Gastrocnemius medialis (tissue), 4 donors: ENCODE measurements at regions not wholly inside any gene's neighbourhood (a gene's known extent, or its start where the extent isn't known, plus 50 kb on each side); places are given as distances from the start of the nearest gene placed in this dataset.

Experiments used
- ATAC-seq, 2 donors: fragments of 150-250 bp; one replicate each; pipeline ENCODE4 v1.9.1; 2016
- DNase-seq, 2 donors: peaks; one replicate each; pipeline ENCODE4 v3.0.0-alpha.2; 2019
- H3K27ac ChIP-seq, 4 donors: fragments of 200-600 bp; sonication (generic); 1 replicate in 1 of 4; 2 replicates in 3 of 4; pipeline ENCODE4 v1.5.1; 2016 to 2018; ENCODE audit warnings: mild to moderate bottlenecking in 2 of 4, moderate library complexity in 1 of 4
- H3K27me3 ChIP-seq, 3 donors: fragments of 200-600 bp; sonication (generic) in 2 of 3; 1 replicate in 1 of 3; 2 replicates in 2 of 3; pipeline versions ENCODE4 v1.5.1 to v1.6.0; 2016 to 2019; ENCODE audit warnings: mild to moderate bottlenecking in 1 of 3, moderate library complexity in 1 of 3
- H3K36me3 ChIP-seq, 2 donors: fragments of 200-600 bp; sonication (generic) in 1 of 2; one replicate each; pipeline ENCODE4 v1.5.1; 2017 to 2018
- H3K4me1 ChIP-seq, 2 donors: fragments of 200-600 bp; sonication (generic) in 1 of 2; one replicate each; pipeline ENCODE4 v1.5.1; 2016 to 2017; ENCODE audit warnings: mild to moderate bottlenecking in 2 of 2
- H3K4me3 ChIP-seq, 4 donors: fragments of 200-600 bp; sonication (generic) in 3 of 4; 1 replicate in 1 of 4; 2 replicates in 3 of 4; pipeline ENCODE4 v1.5.1; 2016 to 2019; ENCODE audit warnings: mild to moderate bottlenecking in 2 of 4
- H3K9me3 ChIP-seq, 3 donors: fragments of 200-600 bp; sonication (generic) in 2 of 3; 1 replicate in 1 of 3; 2 replicates in 2 of 3; pipeline ENCODE4 v1.5.1; 2016 to 2019
- CTCF ChIP-seq, 5 experiments: fragments of 450-650 bp in 3 of 5; fragments of 200-600 bp in 2 of 5; sonication (generic) in 2 of 5; IDR thresholded peaks in 4 of 5; conservative IDR thresholded peaks in 1 of 5; 1 replicate in 4 of 5; 2 replicates in 1 of 5; pipeline ENCODE4 v1.5.1; 2016 to 2019; ENCODE audit warnings: antibody characterized with exemption in 5 of 5, mild to moderate bottlenecking in 3 of 5, moderate library complexity in 3 of 5
- POLR2A ChIP-seq, 2 donors: fragments of 450-650 bp; IDR thresholded peaks; one replicate each; pipeline ENCODE4 v1.6.1; 2017; ENCODE audit warnings: antibody characterized with exemption in 2 of 2, mild to moderate bottlenecking in 2 of 2, moderate library complexity in 2 of 2
- in situ Hi-C, 4 donors: fragments of 200-750 bp; cut with MboI; loops; one replicate each; pipeline versions ENCODE4 v1.15.0 to v1.8.0; 2017; ENCODE audit warnings: low sequenced_read_pairs in 4 of 4
- intact Hi-C: fragments of 100-400 bp; cut with DNase I; formaldehyde crosslinking; loops from one replicate; pipeline ENCODE4 v1.15.1; 2023; ENCODE audit warnings: low total_unique reads

- intact Hi-C loops (no loop called here), in situ Hi-C loops (no loop called here)
- ATAC-seq: no peak
Measured at GRCh38 chr7:19455623-19456022, 253.2 kb downstream of the POLR1F start.

GRCh38 chr7:19448091-19448490 lies 260.7 kb downstream of the POLR1F start:
- intact Hi-C loops: no loop called here

More at GRCh38 chr7:19455623-19456022, 253.2 kb downstream of the POLR1F start:
- Histone ChIP-seq H3K27me3 (no peaks in the 10 kb centered on the region), H3K4me1 (no peaks in the 10 kb centered on the region), H3K36me3 (no peaks in the 10 kb centered on the region), H3K9me3 (no peaks in the 10 kb centered on the region), H3K27ac (no peak overlapping the region), H3K4me3 (no peak overlapping the region)
- TF ChIP-seq POLR2A (IDR thresholded peaks at IDR 0.05) (no peak), CTCF (IDR thresholded peaks at IDR 0.05 in 4 of 5, conservative IDR thresholded peaks at IDR 0.05 in 1 of 5) (no peak)
- no peak for DNase-seq

GRCh38 chr7:19442016-19442785 lies 266.6 kb downstream of the POLR1F start:
- no peaks in the 10 kb centered on the region for H3K27me3 ChIP-seq
- in situ Hi-C loops: no loop called here

More at GRCh38 chr7:19448091-19448490, 260.7 kb downstream of the POLR1F start:
- Histone ChIP-seq H3K27me3 (no peaks in the 10 kb centered on the region), H3K4me1 (no peaks in the 10 kb centered on the region), H3K9me3 (no peaks in the 10 kb centered on the region), H3K4me3 (no peak overlapping the region), H3K27ac (no peak overlapping the region), H3K36me3 (no peaks in the 10 kb centered on the region)
- TF ChIP-seq POLR2A (IDR thresholded peaks at IDR 0.05): no peak
- no peak for TF ChIP-seq CTCF (IDR thresholded peaks at IDR 0.05 in 4 of 5, conservative IDR thresholded peaks at IDR 0.05 in 1 of 5)
- in situ Hi-C loops: no loop called here
- ATAC-seq: no peak
- DNase-seq: no peak

GRCh38 chr7:19439517-19439916 lies 269.3 kb downstream of the POLR1F start:
- intact Hi-C loops: no loop called here

More at GRCh38 chr7:19442016-19442785, 266.6 kb downstream of the POLR1F start:
- Histone ChIP-seq H3K4me1 (no peaks in the 10 kb centered on the region), H3K9me3 (no peaks in the 10 kb centered on the region), H3K4me3 (no peak overlapping the region), H3K27ac (no peak overlapping the region), H3K36me3 (no peaks in the 10 kb centered on the region)
- intact Hi-C loops: no loop called here
- ATAC-seq (no peak), DNase-seq (no peak)
- TF ChIP-seq POLR2A (IDR thresholded peaks at IDR 0.05) (no peak), CTCF (IDR thresholded peaks at IDR 0.05 in 4 of 5, conservative IDR thresholded peaks at IDR 0.05 in 1 of 5) (no peak)

More at GRCh38 chr7:19439517-19439916, 269.3 kb downstream of the POLR1F start:
- no peak overlapping the region for H3K27ac ChIP-seq
- in situ Hi-C loops: no loop called here
- no peaks in the 10 kb centered on the region for H3K4me1 ChIP-seq
- no peaks in the 10 kb centered on the region for H3K27me3 ChIP-seq
- no peaks in the 10 kb centered on the region for H3K36me3 ChIP-seq
- no peaks in the 10 kb centered on the region for H3K9me3 ChIP-seq
- TF ChIP-seq CTCF (IDR thresholded peaks at IDR 0.05 in 4 of 5, conservative IDR thresholded peaks at IDR 0.05 in 1 of 5) (no peak), POLR2A (IDR thresholded peaks at IDR 0.05) (no peak)
- no peak for DNase-seq
- no peak overlapping the region for H3K4me3 ChIP-seq
- ATAC-seq: no peak
